Sigmoid colon (tissue), 4 donors: ENCODE measurements at regions not wholly inside any gene's neighbourhood (a gene's known extent, or its start where the extent isn't known, plus 50 kb on each side); places are given as distances from the start of the nearest gene placed in this dataset.

Experiments used
- EP300 ChIP-seq, 4 donors: sonication (generic); formaldehyde crosslinking; IDR thresholded peaks; one replicate each; pipeline ENCODE4 v1.6.1; 2017; ENCODE audit warnings: antibody characterized with exemption in 4 of 4
- POLR2A ChIP-seq, 2 donors: fragments of 450-650 bp; IDR thresholded peaks; one replicate each; pipeline ENCODE4 v1.6.1; 2016; ENCODE audit warnings: antibody characterized with exemption in 2 of 2, mild to moderate bottlenecking in 2 of 2, moderate library complexity in 2 of 2
- POLR2AphosphoS5 ChIP-seq, 4 donors: sonication (generic); formaldehyde crosslinking; IDR thresholded peaks; one replicate each; pipeline ENCODE4 v1.6.1; 2017; ENCODE audit warnings: antibody characterized with exemption in 4 of 4
- TF ChIP-seq, protein P1 (sequence below), 4 experiments: fragments of 450-650 bp in 3 of 4; fragments of 200-600 bp in 1 of 4; IDR thresholded peaks; one replicate each; pipeline ENCODE4 v1.5.1; 2016 to 2019; ENCODE audit warnings: antibody characterized with exemption in 4 of 4, mild to moderate bottlenecking in 3 of 4, moderate library complexity in 2 of 4

- TF ChIP-seq, protein P1, sequence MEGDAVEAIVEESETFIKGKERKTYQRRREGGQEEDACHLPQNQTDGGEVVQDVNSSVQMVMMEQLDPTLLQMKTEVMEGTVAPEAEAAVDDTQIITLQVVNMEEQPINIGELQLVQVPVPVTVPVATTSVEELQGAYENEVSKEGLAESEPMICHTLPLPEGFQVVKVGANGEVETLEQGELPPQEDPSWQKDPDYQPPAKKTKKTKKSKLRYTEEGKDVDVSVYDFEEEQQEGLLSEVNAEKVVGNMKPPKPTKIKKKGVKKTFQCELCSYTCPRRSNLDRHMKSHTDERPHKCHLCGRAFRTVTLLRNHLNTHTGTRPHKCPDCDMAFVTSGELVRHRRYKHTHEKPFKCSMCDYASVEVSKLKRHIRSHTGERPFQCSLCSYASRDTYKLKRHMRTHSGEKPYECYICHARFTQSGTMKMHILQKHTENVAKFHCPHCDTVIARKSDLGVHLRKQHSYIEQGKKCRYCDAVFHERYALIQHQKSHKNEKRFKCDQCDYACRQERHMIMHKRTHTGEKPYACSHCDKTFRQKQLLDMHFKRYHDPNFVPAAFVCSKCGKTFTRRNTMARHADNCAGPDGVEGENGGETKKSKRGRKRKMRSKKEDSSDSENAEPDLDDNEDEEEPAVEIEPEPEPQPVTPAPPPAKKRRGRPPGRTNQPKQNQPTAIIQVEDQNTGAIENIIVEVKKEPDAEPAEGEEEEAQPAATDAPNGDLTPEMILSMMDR (IDR thresholded peaks at IDR 0.05) = no peak
- no peak for TF ChIP-seq POLR2AphosphoS5 (IDR thresholded peaks at IDR 0.05)
- TF ChIP-seq POLR2A (IDR thresholded peaks at IDR 0.05) = no peak
- TF ChIP-seq EP300 (IDR thresholded peaks at IDR 0.05) = no peak
Measured at GRCh38 chr9:95731876-95732275, 143.6 kb upstream of the ERCC6L2 start.
